Right renal cortex interstitium (tissue), 3 donors: ENCODE measurements at regions not wholly inside any gene's neighbourhood (a gene's known extent, or its start where the extent isn't known, plus 50 kb on each side); places are given as distances from the start of the nearest gene placed in this dataset.
"Not testable (repeated sequence)": the region's sequence is repeated elsewhere in the genome, so short reads cannot be mapped to it uniquely, and the experiment has no call there.

Experiments used
- DNase-seq, 3 donors: peaks; one replicate each; pipeline ENCODE4 v3.0.0-alpha.2; 2013; ENCODE audit warnings: low read depth in 3 of 3, low spot score in 2 of 3

DNA sequence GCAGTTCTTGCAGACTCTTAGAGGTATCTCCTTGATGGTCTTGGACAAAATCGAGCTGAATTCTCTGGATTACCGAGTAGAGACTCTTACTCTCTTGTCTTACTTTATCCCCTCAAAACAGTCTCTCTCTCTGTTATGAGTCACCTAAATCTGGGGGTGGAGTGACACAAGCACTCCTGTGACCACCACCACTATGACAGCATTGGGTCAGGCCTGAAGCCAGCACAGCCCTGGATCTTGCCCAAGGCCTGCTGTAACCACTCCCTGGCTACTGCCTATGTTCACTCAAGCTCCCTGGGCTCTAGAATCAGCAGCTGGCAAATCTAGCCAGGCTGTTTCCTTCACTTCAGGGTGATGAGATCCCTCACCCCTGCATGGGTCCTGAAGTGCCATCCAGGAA, 662.5 kb downstream of the LUZP2 start:
- DNase-seq, result no peak

DNA sequence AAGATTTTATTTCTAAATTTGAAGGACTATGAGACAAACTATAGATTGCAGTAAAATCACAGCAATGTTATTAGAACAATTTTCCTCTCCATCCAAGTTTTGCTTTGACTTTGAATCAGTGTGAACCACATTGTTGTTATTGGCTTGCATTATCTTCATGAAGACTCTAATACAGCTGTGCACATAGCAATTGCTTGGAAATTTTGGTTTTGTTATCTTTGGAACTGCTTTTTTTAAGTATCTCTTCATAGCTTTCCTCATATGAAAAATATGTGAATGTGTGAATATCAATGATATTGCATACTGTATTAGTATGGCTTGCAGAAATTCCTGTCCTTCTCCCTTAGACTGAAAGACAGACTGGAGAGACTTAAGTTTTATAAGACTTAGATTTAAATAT, 666.6 kb downstream of the LUZP2 start:
- DNase-seq, result no peak

DNA sequence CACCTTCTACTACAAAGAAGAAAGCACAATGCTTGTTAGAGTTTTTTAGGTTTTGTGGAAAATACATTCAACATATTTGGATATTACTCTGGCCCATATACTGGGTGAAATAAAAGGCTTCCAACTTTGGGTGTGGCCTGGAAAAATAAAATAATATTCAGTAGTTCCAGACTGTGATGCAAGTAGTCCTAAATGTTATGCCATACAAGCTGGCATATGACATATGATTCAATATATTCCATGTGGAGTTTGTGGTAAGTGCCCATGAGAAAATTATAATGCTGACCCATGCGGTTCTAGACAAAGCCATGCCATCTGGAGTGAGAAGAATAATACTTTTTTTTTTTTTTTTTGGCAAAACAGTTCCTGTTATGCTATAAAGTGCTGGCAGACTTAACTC, 683.3 kb downstream of the LUZP2 start:
- DNase-seq, result no peak

GRCh38 chr11:25183411-25183810, 686.6 kb downstream of the LUZP2 start:
- DNase-seq, result no peak

- DNase-seq, result no peak
Observed at GRCh38 chr11:25197515-25197914, 700.7 kb downstream of the LUZP2 start.

GRCh38 chr11:25198704-25199103, 701.9 kb downstream of the LUZP2 start:
- no peak for DNase-seq

GRCh38 chr11:25200925-25201324, 704.1 kb downstream of the LUZP2 start:
- no peak for DNase-seq

- DNase-seq, result no peak
Observed at GRCh38 chr11:25206762-25207161, 709.9 kb downstream of the LUZP2 start.

DNA sequence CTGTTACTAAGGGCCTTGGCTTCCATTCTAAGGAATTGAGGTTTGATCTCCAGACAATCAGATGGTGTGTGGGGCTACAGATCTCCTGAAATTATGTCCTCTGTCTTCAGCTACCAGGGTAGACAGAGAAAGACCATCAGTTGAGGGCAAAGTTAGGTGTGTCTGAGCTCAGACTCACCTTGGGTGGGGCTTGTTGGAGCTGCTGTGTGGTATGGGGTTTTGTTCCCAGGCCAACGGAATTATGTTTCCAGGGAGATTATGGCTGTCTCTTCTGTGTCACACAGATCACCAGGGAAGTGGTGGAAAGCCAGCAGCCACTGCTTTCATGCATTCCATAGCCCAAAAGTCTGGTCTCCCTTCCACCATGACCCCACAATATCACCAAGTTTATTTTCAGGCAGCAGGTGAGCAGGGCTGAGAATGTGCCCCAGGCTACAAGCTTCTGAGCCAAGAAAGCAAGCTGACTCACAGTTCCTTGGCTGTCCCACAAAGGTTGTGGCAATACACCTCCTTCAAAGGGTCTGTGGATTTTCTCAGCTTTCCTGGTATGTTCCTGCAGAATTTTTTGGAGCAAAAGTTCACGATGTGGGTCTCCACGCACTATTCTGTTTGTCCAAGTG, 714.9 kb downstream of the LUZP2 start:
- DNase-seq, result no peak

DNA sequence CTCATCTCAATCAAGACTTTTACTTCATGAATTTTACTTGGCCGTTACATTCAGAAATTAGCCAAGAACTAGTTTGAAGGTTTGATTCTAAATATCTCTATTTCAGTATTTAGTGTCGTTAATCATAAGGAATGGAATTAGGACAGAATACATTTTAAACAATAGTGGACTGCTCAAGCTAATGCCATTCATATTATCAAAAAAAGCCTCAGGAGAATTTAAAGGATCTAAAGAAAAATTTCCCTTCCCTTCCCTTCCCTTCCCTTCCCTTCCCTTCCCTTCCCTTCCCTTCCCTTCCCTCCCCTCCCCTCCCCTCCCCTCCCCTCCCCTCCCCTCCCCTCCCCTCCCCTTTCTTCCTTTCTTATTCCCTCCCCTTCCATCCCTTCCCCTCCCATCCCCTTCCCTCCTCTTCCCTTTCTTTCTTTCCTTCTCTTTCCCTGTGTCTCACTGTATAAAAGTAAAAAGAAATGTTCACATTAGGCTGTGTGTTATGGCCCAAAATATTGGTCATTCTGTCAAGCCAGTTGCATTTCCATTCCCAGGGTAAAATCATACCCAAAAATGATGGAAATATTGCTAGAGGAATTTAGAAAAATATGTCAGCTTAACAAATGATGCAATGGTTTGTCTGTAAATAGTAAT, 717.8 kb downstream of the LUZP2 start:
- no peak for DNase-seq

GRCh38 chr11:25218036-25218435, 721.2 kb downstream of the LUZP2 start:
- no peak for DNase-seq

DNA sequence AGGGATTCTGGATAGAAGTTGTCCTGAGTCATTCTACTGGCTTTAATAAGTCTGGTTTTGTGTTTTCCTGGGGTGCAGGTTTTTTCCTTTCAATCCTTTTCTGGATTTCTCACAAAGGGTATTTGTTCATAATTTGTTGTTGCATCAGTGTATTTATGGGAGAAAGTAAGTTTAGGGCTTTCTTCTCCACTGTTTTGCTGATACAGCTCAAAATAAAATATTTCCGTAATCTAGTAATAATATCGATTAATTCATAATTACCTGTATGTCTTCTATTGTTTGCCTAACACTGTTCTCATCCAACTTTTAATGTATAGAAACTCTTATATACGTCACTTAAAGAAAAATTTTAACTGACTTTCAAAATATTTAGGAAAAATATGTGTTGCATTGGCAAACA, 728.2 kb downstream of the LUZP2 start:
- DNase-seq, result no peak

- no peak for DNase-seq
Observed at GRCh38 chr11:25242928-25243327, 746.1 kb downstream of the LUZP2 start.

GRCh38 chr11:25244126-25244525, 747.3 kb downstream of the LUZP2 start:
- DNase-seq, result no peak

DNA sequence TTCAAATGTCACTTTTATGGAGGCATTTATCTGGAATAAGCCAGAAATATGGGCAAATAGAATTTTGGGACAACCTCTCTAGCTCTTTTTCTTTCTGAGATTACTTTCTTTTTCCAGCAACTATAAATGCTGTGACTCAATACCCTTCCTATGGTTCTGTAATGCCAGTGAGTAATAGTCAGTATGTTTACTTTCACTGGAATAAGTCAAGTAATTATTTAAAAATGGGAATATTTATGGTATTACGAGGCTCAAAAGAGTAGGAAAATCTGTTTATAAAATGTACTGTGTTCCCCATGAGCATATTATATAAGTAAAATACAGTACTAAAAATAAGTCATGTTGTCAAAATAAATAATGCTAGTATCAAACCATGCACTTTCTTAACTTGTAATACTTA, 750.5 kb downstream of the LUZP2 start:
- DNase-seq, result no peak

DNA sequence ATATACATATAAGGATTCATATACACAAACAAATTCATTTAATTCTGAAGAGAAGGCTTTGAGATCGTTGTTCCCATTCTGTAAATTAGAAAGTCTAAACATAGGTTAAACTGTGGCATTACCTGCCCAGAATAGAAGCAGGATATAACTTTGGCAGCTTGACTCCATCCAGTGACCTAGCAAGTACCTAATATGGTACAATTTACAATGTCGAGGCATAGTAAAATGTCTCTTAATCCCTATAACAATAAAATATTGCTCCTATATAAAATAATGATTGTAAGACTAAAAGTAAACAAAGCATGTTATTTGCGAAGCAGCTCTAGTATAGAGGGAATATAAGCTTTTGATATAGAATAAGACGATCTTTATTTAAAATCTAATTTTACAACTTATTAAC, 756.0 kb downstream of the LUZP2 start:
- no peak for DNase-seq

GRCh38 chr11:25263861-25264260, 767.0 kb downstream of the LUZP2 start:
- not testable (repeated sequence) for DNase-seq

DNA sequence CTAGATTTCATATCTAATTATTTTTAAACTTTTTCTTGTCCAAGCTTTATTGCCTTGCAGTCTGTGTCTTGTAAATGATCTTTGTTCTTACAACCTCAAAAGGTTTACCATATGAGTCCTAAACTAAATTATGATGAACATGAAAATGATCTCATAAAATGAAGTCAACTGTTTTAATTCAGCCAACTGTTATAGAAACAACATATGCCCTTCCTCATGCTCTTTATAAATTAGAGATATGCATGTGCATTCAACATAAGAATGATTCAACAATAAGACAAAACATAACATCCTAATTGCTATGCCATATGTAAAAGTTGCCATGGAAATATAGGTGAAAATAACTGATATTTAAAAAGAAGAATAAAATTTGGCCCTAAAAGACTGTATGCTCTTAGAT, 774.4 kb downstream of the LUZP2 start:
- no peak for DNase-seq

- no peak for DNase-seq
Observed at GRCh38 chr11:25272214-25272613, 775.4 kb downstream of the LUZP2 start.

- not testable (repeated sequence) for DNase-seq
Observed at GRCh38 chr11:25280821-25281220, 784.0 kb downstream of the LUZP2 start.

- DNase-seq, result no peak
Observed at GRCh38 chr11:25293166-25293565, 796.3 kb downstream of the LUZP2 start.

DNA sequence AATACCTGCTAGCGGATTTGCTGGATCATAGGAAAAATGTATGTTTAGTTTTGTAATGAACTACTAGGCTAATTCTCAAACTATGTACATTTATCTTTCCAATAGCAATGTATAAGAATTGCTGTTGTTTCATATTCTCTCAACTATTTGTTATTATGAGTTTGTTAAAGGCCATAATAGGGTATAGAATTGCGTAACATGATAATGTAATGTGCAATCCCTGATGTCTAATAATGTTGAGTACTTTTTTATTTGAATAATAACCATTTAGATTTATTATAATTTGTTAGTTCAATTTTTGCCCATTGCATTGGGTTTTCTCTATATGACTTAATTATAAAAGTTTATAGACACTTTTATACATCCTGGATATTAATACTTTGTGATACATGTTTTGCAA, 801.6 kb downstream of the LUZP2 start:
- no peak for DNase-seq

- DNase-seq, result no peak
Observed at GRCh38 chr11:25309818-25310217, 813.0 kb downstream of the LUZP2 start.
